Astrocyte (in vitro differentiated cells and primary cell): ENCODE measurements at regions not wholly inside any gene's neighbourhood (a gene's known extent, or its start where the extent isn't known, plus 50 kb on each side); places are given as distances from the start of the nearest gene placed in this dataset.

Source experiments
- EZH2 ChIP-seq: IDR thresholded peaks from 2 replicates; pipeline ENCODE4 v1.6.1; 2012; ENCODE audit warnings: mild to moderate bottlenecking, low read length, inconsistent platforms; ENCODE audit not compliant: insufficient read depth
- TF ChIP-seq, protein P1 (sequence below): IDR thresholded peaks from 2 replicates; pipeline ENCODE4 v1.5.1; 2011; ENCODE audit warnings: low read depth, mild to moderate bottlenecking, inconsistent platforms, low read length, moderate library complexity; ENCODE audit not compliant: insufficient read depth

DNA sequence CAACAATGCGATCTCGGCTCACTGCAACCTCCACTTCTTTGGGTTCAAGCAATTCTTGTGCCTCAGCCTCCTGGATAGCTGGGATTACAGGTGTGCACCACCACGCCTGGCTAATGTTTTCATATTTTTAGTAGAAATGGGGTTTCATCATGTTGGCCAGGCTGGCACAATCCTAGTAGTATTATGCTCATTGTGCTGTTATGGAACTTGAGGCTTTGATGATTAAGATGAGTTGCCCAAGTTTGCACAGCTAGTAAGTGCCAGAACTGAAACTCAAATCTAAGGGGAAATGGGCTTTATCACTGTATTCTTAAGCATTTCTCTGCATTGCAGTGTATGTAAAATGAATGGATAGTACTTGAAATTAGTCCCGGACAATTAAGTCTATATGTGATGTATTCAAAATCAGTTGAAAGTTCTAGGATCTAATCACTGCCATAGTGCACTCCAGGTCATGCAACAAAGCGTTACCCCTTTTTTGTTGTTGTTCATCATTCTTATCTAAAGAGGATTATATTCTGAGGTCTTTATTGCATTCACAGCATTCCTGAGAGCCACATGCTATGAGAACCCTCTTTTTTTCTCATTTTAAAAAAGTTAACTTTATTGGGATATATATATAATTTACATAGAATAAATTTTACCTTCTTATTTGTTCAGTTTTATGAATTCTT lies 378.7 kb upstream of the CNTN6 start:
- TF ChIP-seq, protein P1, sequence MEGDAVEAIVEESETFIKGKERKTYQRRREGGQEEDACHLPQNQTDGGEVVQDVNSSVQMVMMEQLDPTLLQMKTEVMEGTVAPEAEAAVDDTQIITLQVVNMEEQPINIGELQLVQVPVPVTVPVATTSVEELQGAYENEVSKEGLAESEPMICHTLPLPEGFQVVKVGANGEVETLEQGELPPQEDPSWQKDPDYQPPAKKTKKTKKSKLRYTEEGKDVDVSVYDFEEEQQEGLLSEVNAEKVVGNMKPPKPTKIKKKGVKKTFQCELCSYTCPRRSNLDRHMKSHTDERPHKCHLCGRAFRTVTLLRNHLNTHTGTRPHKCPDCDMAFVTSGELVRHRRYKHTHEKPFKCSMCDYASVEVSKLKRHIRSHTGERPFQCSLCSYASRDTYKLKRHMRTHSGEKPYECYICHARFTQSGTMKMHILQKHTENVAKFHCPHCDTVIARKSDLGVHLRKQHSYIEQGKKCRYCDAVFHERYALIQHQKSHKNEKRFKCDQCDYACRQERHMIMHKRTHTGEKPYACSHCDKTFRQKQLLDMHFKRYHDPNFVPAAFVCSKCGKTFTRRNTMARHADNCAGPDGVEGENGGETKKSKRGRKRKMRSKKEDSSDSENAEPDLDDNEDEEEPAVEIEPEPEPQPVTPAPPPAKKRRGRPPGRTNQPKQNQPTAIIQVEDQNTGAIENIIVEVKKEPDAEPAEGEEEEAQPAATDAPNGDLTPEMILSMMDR: no peak
- TF ChIP-seq EZH2: no peak
